ENCODE measurements at regions not wholly inside any gene's neighbourhood (a gene's known extent, or its start where the extent isn't known, plus 50 kb on each side); places are given as distances from the start of the nearest gene placed in this dataset.

DNA sequence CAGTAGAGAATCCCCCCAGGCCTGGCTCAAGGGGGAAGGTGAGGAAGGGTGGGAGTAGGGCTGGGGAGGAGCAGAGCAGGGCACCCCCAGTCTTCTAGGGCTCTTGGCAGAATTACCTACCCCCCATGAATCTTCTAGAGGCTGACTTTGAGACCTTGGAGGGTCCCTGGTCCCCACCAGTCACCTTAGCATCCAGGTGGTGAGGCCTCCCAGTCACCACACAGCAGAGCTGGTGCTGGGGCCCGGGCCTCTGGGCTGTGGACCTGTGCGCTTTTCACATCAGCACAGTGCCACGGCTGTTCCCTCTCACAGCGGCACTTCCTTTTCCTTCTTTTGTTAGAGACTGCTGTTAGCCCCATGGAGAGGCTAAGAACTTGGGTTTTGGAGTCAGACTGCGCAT lies 148.6 kb upstream of the PITX1 start:
- CTCF ChIA-PET = no interaction called here
- dilution Hi-C loops (cut with MboI; ENCODE audit: extremely low pct_ligation_motif_present, low sequenced_read_pairs) = no loop called here

More for the DNA sequence above, 148.6 kb upstream of the PITX1 start:
- intact Hi-C loops (cut with micrococcal nuclease) = no loop called here
- H3K27ac ChIP-seq (ENCODE audit: insufficient read depth, low read depth, low read length) = no peak overlapping the region
- H4K20me1 ChIP-seq (replicated peaks; ENCODE audit: control insufficient read depth, extremely low read depth, insufficient read depth, low read length) = no peaks in the 10 kb centered on the region
- no peaks in the 10 kb centered on the region for H3K79me2 ChIP-seq (ENCODE audit: control insufficient read depth, insufficient read depth, low read length)
- TF ChIP-seq POLR2A (IDR thresholded peaks at IDR 0.05; ENCODE audit: low read depth, low read length) (no peak), GATA2 (IDR thresholded peaks at IDR 0.05; ENCODE audit: insufficient read depth, insufficient read length, low read depth, low read length) (no peak), POLR2AphosphoS5 (IDR thresholded peaks at IDR 0.05; ENCODE audit: insufficient read depth, low read depth, low read length) (no peak), JUN (IDR thresholded peaks at IDR 0.05; ENCODE audit: borderline replicate concordance, insufficient read depth, insufficient read length, low read depth) (no peak), MYC (IDR thresholded peaks at IDR 0.05; ENCODE audit: low read depth, low read length) (no peak), FOS (IDR thresholded peaks at IDR 0.05; ENCODE audit: borderline replicate concordance, insufficient read depth, low read length) (no peak), EZH2 (IDR thresholded peaks at IDR 0.05; ENCODE audit: borderline replicate concordance, low read depth, low read length, severe bottlenecking) (no peak)
- TF ChIP-seq, protein P1, sequence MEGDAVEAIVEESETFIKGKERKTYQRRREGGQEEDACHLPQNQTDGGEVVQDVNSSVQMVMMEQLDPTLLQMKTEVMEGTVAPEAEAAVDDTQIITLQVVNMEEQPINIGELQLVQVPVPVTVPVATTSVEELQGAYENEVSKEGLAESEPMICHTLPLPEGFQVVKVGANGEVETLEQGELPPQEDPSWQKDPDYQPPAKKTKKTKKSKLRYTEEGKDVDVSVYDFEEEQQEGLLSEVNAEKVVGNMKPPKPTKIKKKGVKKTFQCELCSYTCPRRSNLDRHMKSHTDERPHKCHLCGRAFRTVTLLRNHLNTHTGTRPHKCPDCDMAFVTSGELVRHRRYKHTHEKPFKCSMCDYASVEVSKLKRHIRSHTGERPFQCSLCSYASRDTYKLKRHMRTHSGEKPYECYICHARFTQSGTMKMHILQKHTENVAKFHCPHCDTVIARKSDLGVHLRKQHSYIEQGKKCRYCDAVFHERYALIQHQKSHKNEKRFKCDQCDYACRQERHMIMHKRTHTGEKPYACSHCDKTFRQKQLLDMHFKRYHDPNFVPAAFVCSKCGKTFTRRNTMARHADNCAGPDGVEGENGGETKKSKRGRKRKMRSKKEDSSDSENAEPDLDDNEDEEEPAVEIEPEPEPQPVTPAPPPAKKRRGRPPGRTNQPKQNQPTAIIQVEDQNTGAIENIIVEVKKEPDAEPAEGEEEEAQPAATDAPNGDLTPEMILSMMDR (IDR thresholded peaks at IDR 0.05; ENCODE audit: extremely low read depth in 1 of 2, insufficient read depth in 1 of 2, low read depth in 1 of 2, low read length in 2 of 2) = no peak
- TF ChIP-seq, protein P2, sequence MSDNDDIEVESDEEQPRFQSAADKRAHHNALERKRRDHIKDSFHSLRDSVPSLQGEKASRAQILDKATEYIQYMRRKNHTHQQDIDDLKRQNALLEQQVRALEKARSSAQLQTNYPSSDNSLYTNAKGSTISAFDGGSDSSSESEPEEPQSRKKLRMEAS (IDR thresholded peaks at IDR 0.05; ENCODE audit: insufficient read depth, insufficient read length) = no peak
- no peaks in the 10 kb centered on the region for H3K4me1 ChIP-seq (ENCODE audit: control insufficient read depth, extremely low read depth, insufficient read depth, low read length)
- no peak overlapping the region for H3K4me2 ChIP-seq (ENCODE audit: insufficient read depth, low read length)
- H2AFZ ChIP-seq (ENCODE audit: low read depth, low read length) = no peak overlapping the region
- POLR2A ChIA-PET = interaction anchor here (0.7 kb wide), 1 partner anchor 63 kb away, joined by 3 read pairs; no protein-coding TSS in a partner anchor
- no TSS peak for BruUV-seq (replicated peaks)
- H3K27me3 ChIP-seq (ENCODE audit: control insufficient read depth in 2 of 2, insufficient read depth in 2 of 2, low read length in 2 of 2) = peaks cover 11 to 12% of the 10 kb centered on the region in 2 experiments
- no peak overlapping the region for H3K4me3 ChIP-seq (replicated peaks in 1 of 3; ENCODE audit: insufficient read depth in 1 of 3, low read depth in 1 of 3, low read length in 3 of 3)
- H3K36me3 ChIP-seq (ENCODE audit: control insufficient read depth in 2 of 2, extremely low read depth in 1 of 2, insufficient read depth in 2 of 2, low read length in 2 of 2) = no peaks in the 10 kb centered on the region
- H3K9me3 ChIP-seq (replicated peaks; ENCODE audit: control insufficient read depth, insufficient read depth, low read length) = no peaks in the 10 kb centered on the region
- DNase-seq (ENCODE audit: low read depth, low spot score) = no peak
- no peaks in the 10 kb centered on the region for H3K9me1 ChIP-seq (replicated peaks; ENCODE audit: control insufficient read depth, extremely low read depth, insufficient read depth, low read length)
- no peak overlapping the region for H3K9ac ChIP-seq (replicated peaks; ENCODE audit: extremely low read depth, insufficient read depth, low read length)
- FAIRE-seq = no peak
